Glutamatergic neuron (in vitro differentiated cells): ENCODE measurements at regions not wholly inside any gene's neighbourhood (a gene's known extent, or its start where the extent isn't known, plus 50 kb on each side); places are given as distances from the start of the nearest gene placed in this dataset.

Source experiments
- DNase-seq: peaks from one replicate; pipeline ENCODE4 v3.0.0; 2022
- H3K27ac Mint-ChIP-seq: one replicate; pipeline ENCODE4 v1.8.0; 2020; ENCODE audit warnings: mild to moderate bottlenecking, mixed read lengths, inconsistent platforms; ENCODE audit not compliant: unreplicated experiment
- H3K27me3 Mint-ChIP-seq: one replicate; pipeline ENCODE4 v1.8.0; 2020; ENCODE audit warnings: mild to moderate bottlenecking, moderate library complexity, mixed read lengths, inconsistent platforms; ENCODE audit not compliant: unreplicated experiment
- H3K36me3 Mint-ChIP-seq: one replicate; pipeline ENCODE4 v1.8.0; 2020; ENCODE audit warnings: mild to moderate bottlenecking, mixed read lengths, inconsistent platforms; ENCODE audit not compliant: unreplicated experiment
- H3K4me1 Mint-ChIP-seq: one replicate; pipeline ENCODE4 v1.8.0; 2020; ENCODE audit warnings: mild to moderate bottlenecking, low read depth, mixed read lengths, inconsistent platforms; ENCODE audit not compliant: unreplicated experiment
- H3K4me3 Mint-ChIP-seq: one replicate; pipeline ENCODE4 v1.8.0; 2020; ENCODE audit warnings: mild to moderate bottlenecking, mixed read lengths, inconsistent platforms; ENCODE audit not compliant: unreplicated experiment
- H3K9me3 Mint-ChIP-seq: one replicate; pipeline ENCODE4 v1.8.0; 2020; ENCODE audit warnings: mild to moderate bottlenecking, moderate library complexity, mixed read lengths, inconsistent platforms; ENCODE audit not compliant: unreplicated experiment
- TF ChIP-seq, protein P1 (sequence below): fragments of 200-600 bp; sonication (generic); IDR thresholded peaks from one replicate; pipeline ENCODE4 v1.5.0; 2021; ENCODE audit not compliant: partially characterized antibody, unreplicated experiment

DNA sequence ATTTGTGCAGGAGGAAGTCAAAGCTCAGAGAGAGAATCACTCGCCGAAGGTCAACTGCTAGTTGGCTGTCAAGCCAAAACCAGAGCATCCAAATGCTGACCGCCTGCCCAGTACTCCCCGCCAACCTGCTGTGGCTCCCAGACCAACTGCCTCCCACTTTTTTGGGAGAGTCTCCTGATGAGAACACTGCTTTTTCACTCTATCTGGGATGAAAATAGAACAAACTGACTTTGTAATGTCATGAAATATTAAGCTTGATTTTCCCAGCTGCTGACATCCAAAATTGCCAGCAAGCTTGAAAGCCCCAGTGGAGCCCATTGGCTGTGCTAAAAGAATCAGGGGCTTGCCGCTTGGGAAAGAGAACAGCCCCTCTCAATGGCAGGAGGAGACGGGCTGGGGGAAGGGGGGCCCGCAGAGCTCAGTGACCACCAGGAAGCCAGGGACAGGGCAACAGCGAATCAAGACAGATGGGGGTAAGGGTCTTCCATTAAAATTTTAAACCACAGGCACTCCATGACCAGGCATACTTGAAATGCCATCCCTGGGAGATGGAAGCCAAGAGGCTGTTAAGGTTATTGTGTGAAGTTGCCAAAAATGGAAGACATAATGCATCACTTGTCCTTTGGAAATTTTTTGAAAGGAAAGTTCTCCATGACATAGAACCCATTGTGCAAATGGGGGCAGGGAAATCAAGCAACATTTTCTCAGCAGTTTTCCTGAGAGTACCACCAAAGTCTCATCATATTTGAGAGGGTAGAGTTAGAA is 125.7 kb upstream of the CDH5 start:
- Mint-ChIP-seq H3K27ac (no peak overlapping the region), H3K9me3 (peaks cover 2% of the 10 kb centered on the region), H3K4me3 (no peak overlapping the region), H3K36me3 (peaks cover 8% of the 10 kb centered on the region), H3K27me3 (no peaks in the 10 kb centered on the region), H3K4me1 (peaks cover 6% of the 10 kb centered on the region)
- TF ChIP-seq, protein P1, sequence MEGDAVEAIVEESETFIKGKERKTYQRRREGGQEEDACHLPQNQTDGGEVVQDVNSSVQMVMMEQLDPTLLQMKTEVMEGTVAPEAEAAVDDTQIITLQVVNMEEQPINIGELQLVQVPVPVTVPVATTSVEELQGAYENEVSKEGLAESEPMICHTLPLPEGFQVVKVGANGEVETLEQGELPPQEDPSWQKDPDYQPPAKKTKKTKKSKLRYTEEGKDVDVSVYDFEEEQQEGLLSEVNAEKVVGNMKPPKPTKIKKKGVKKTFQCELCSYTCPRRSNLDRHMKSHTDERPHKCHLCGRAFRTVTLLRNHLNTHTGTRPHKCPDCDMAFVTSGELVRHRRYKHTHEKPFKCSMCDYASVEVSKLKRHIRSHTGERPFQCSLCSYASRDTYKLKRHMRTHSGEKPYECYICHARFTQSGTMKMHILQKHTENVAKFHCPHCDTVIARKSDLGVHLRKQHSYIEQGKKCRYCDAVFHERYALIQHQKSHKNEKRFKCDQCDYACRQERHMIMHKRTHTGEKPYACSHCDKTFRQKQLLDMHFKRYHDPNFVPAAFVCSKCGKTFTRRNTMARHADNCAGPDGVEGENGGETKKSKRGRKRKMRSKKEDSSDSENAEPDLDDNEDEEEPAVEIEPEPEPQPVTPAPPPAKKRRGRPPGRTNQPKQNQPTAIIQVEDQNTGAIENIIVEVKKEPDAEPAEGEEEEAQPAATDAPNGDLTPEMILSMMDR: no peak
- no peak for DNase-seq

DNA sequence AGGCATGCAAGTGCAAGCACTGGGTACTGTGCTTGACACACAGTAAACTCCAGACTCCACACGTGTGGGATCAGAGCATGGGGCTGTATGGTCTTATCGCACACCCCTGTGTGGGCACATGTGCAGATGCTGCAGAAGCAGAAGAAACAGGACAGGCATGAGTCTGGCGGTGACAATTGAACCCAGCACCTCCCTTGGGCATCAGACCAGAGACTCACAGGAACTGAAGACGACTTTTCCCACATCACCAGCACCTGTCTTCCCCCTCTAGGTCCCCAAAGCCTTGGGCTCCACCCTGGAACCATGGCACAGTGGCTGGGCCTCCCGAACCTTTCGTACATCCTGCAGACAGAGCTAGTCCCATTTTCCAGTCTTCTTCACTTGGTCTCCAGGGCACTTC is 126.4 kb upstream of the CDH5 start:
- Mint-ChIP-seq H3K27me3 (no peaks in the 10 kb centered on the region), H3K4me1 (peaks cover 6% of the 10 kb centered on the region), H3K36me3 (peaks cover 8% of the 10 kb centered on the region), H3K4me3 (no peak overlapping the region), H3K27ac (no peak overlapping the region), H3K9me3 (peaks cover 2% of the 10 kb centered on the region)
- no peak for DNase-seq
- TF ChIP-seq, protein P1: no peak

DNA sequence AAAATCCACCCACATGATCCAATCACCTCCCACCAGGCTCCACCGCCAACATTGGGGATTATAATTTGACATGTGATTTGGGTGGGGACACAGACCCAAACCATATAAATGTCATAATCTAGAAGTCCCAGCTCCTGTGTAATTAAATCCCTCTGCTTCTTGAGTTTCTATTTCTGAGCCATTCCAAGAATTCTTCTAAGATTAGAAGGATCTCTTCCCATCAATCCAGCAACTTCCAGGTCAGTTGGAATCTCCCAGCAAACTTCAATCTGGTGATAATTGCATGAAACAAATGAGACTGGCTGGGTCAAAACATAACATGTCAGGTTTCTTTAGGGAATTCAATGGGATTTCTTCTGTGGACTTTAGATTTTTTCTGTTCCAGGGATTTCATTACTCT is 127.8 kb upstream of the CDH5 start:
- Mint-ChIP-seq H3K27me3 (no peaks in the 10 kb centered on the region), H3K9me3 (peaks cover 2% of the 10 kb centered on the region), H3K4me3 (no peak overlapping the region), H3K4me1 (peaks cover 6% of the 10 kb centered on the region), H3K27ac (no peak overlapping the region), H3K36me3 (peaks cover 8% of the 10 kb centered on the region)
- no peak for DNase-seq
- TF ChIP-seq, protein P1: no peak

DNA sequence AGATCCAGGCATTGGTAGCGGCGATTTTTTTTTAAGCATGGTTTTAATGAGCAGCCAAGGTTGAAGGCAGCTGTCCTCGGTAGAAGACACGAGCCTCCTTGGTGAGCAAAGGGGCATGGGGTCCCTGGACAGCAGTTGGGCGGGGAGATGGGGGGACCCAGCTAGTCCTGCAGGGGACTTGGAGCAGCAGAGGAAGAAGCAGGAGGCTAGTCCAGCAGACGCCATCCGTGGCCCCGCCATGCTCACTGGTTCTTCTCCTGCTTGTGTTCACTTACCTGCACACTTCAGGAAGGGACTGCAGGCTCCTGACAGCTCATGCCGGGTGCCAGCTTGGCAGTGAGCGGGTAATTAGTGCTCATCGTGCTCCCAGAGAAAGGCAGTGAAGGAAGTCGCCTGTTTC is 130.2 kb upstream of the CDH5 start:
- Mint-ChIP-seq H3K4me3 (no peak overlapping the region), H3K27ac (no peak overlapping the region), H3K27me3 (no peaks in the 10 kb centered on the region), H3K36me3 (peaks cover 8% of the 10 kb centered on the region), H3K9me3 (peaks cover 1% of the 10 kb centered on the region), H3K4me1 (peaks cover 6% of the 10 kb centered on the region)
- TF ChIP-seq, protein P1: no peak
- no peak for DNase-seq

DNA sequence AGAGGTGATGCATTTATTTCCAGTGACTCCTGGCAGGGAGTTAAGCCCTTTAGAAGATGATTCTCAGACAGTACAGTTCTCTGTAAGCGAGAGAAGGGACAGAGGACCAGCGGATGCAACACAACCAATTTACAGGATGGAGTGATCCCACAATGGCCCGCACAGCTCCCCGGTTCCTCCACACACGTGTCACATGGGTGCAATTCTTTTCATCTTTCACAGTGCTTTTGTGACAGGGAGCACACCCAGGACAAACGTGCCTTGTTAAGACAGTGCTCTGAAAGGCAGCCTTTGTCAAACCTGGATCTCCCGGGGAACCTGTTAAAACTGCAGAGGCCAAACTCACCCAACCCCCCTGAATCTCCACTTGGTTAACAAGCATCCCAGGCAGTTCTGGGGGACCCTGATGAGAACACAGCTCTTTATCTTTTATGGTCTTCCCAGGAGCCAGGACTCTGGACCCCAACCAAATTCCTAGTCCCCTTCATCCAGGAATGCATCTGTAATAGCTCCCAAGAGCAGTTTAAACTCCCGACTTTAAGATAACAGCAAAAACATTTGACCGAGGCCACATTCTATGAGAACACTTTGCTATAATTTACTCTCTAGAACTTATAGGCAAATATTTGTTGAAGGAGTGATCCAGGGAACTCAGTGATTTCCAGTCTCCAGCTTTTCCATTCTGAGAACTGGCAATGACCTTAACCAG is 134.9 kb upstream of the CDH5 start:
- TF ChIP-seq, protein P1: no peak
- Mint-ChIP-seq H3K4me3 (no peak overlapping the region), H3K27me3 (peaks cover 5% of the 10 kb centered on the region), H3K27ac (no peak overlapping the region), H3K36me3 (peaks cover 3% of the 10 kb centered on the region), H3K9me3 (peaks cover 3% of the 10 kb centered on the region), H3K4me1 (peaks cover 6% of the 10 kb centered on the region)
- no peak for DNase-seq
